NCI-H1436 (cell line): ENCODE measurements at regions not wholly inside any gene's neighbourhood (a gene's known extent, or its start where the extent isn't known, plus 50 kb on each side); places are given as distances from the start of the nearest gene placed in this dataset.

Experiments used
- DNase-seq: peaks from one replicate; lab custom pipeline; 2025; lab: John Stamatoyannopoulos, UW

DNA sequence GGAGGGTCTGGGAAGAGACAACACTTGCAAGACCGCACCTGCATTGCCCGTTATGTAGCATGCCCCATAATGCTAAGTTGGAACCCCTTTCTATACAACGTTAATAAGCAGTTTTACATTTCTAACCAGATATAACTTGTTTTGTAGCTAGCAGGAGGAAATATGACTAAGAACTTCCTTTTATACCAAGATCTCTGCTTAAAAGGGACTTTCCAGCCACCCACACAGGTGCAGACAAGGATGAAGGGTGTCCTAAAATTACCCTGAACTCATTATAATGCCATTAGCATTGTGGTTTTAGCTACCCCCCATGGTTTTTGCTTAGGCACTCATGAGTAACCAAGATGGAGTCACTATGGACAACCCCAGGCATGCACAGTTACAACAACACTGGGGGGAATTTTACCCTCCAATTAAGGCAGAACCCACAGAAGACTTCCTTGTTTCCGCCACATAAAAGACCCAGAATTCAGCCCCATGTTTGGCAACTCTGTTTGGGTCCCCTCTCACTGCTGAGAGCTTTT is 362.8 kb downstream of the CBLN2 start:
- no peak for DNase-seq

DNA sequence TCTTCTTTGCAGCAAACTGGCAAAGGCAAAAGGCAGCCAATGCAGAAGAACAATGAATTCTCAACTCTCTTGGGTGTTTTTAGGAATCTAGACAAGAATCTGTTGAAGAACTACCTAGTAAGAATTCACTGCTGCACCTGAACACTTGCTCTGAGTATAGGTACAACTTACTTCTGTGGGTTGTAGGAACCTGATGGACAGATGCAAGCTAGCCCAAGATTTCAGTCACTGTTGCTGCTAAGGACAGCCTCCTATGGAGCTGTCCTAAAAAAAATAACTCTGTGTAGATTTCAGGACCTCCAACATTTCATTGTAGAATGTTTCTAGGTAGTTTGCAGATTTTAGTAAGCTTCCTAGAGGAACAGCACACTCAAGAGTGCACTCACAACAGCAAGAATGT is 363.5 kb downstream of the CBLN2 start:
- DNase-seq: no peak

DNA sequence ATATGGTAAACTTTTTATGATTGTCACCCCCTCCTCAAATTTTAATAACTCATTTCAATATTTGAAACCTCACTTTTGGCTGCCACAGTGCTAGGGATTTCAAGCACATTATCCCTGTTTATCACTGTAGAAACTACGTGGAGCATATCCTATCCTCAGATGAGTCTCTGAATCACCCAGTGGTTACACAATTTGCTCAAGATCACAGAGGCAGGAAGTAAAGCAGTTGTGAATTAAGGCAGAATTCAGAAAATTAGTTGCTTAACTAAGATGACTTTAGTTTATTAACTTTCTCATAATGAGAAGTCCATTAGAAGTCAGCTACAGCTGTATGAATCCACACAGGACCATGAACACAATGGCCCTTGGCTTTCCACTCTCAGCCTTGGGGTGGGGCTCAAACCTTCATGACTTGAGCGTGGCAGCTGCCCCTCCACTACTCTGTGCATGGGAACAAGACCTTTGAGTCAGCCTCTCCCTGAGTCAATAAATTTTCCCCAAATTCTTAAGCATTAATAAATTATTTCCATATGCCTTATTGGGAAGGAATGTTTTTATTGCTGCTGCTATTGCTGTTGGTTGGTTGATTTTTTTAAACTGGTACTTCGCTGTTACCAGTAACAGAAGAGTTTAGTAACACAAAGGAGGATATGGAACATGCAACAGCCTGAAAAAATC is 369.0 kb downstream of the CBLN2 start:
- DNase-seq: no peak

DNA sequence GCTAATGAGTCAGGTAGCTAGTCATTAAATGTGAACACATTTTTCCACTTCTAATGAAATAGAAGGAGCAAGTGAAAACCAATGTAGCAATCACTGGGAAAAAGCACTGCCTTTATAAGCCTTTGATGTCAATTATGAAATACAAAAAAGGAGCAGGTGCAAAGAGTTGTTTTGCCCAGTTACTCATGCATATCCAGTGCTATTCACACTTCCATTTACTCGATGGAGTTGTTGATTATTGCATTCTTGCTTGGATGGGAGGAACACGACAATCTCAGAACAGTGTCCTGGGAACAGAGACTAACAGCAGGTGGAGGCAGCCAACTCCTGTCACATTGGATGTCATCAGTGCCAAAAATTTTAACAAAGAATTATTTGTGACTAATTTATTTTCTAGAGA is 372.5 kb downstream of the CBLN2 start:
- peak; percentile 64 for DNase-seq

DNA sequence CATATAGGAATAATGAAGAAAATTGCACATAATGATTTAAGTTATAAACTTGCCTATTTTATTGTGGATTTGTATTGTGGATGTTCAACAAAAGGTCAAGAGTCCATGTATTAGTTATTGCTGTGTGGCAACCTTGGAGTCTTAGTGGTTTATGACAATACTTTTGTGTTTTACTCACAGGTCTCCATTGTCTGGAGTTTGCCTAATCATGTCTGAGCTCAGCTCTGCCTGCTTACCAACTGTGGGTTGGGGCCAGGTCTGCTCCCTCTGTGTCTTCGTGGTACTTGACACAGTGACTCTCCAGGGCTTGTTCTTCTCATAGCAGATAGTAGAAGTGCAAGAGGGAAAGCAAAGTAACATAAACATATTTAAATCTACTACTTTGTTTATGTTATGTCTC is 382.5 kb downstream of the CBLN2 start:
- no peak for DNase-seq

DNA sequence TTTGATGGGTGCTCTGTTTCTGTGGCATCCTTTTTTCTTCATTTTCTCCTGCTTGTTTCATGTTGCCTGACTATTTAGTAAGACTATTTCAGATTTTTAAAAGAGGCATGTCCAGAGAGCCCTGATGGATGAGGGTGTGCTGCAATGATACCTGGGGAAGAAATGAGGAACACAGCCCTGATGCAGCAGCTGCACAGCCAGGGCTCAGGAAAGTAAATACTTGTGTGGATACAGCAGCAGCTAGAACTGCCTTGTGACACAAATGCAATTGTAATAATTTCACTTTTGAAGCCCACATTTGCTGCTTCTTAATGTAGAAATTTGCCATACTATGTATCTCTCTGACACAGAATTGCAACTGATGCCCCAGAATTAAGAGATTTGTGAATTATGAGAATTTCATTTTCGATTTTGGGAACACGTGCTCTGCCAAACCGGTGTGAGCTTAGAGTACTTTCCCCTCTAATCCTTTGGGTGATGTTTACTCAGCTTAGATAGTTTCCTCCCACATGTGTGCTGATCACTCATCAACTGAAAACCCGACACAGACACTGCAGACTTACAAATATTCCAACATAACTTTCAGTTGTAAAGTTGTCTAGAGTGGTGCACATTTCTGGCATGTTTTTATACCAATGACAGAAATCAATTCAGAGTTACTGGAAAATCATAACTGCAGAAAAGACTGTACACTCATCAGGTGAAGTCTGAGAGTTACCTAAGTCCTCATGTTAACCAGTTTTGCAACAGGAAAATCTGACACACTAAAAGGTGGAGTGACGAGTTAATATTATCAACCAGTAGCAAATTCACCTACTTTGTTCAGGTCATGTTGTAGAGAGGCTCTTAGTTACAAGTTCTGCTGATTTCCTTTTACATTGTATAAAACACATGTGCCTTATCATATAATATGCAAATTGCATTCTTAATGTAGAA is 383.4 kb downstream of the CBLN2 start:
- peak; percentile 17 for DNase-seq

DNA sequence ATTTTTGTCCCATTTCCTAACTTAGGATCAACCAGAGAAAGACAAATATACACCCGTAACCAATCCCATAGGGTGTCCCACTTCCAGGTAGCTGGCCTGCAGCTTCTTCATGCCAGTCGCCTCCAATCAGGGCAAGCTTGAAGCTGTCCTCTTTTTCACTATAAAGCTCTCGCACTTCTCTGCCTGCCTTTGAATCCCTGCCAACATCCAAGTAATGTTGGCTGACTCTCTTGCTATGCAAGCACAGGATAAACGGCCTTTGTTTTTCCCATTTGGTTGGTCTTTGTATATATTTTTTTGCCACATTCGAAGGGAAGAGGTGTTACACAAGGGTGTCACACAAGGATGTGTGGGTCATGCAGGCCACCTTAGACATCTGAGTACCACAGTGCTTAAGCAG is 388.8 kb downstream of the CBLN2 start:
- DNase-seq: no peak

DNA sequence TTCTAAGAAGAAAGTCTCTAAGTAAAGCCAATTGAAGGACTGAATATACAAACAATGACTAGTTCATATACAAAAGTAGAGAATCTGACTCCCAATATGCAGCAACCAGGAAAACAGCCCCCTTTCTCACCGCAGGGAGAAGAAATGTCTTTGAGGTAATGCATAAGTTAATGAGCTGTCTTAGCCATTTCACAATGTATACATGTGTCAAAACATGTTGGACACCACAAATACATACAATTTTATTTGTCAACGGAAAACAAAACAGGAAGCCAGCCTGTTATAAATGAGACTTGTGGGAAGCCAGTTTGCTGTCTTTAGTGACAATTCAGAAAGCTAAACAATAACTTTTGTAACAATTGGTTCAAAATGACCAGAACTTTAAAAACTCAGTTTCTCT is 389.2 kb downstream of the CBLN2 start:
- no peak for DNase-seq

DNA sequence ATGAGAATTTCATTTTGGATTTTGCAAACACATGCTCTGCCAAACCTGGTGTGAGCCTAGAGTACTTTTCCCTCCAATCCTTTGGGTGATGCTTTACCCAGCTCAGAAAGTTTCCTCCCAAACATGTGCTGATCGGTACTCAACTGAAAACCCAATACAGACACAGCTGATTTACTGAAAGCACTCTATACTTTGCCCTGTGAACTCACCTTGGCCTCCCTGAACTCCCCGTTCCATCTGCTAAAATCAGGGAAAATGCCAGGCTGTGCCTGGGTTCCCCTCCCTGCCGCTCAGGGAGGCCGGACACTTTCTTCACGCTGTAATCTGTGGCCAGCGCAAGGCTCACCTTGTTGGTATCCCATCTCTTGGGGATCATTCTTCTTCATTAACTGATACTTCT is 391.2 kb downstream of the CBLN2 start:
- DNase-seq: no peak

DNA sequence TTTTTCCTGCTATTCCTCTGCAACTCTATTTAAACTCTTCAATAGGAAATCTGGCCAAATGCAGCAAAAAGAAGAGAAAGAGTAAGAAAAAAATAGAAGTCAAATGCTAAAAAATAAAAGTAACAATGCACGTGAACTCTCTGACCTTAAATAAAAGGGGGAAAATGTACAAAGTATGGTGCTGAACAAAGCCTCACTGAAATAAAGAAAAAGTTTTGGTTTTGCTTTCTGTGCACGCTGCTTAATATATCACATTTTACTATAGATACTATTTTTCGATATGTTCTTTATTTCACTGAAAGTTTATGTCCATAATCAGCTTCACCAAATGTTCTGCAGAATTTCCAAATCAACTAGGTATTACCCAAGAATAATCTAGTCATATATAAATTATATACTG is 396.3 kb downstream of the CBLN2 start:
- DNase-seq: no peak

DNA sequence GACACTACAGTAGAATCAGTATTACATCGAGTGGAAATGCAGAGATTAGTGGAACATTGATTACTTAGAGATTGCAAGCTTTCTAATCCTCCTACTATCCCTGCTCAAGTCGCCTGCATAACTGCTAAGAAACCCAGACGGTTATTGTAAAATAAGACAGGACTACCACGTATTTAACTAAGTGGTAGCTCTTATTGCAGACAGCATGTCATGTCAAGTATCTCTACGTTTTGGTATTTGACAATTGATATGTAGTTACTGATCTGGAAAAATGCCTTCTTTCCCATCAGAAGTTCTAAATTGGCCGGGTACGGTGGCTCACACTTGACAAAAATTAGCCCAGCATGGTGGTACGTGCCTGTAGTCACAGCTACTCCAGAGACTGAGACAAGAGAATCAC is 404.1 kb downstream of the CBLN2 start:
- DNase-seq: no peak

DNA sequence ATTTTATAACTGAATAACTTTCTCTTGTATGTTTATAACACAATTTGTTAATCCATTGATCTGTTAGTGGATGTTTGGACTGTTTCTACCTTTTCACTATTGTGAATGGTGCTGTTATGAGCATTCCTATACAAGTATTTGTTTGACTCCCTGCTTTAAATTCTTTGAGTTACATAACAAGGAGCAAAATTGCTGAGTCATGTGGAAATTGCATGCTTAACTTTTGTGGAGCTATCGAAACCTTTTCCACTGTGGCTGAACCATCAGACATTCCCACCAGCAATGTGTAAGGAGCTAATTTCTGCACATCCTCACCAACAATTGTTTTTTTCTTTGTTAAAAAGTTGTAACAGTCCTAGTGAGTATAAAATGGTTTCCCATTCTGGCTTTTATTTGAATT is 415.5 kb downstream of the CBLN2 start:
- no peak for DNase-seq

DNA sequence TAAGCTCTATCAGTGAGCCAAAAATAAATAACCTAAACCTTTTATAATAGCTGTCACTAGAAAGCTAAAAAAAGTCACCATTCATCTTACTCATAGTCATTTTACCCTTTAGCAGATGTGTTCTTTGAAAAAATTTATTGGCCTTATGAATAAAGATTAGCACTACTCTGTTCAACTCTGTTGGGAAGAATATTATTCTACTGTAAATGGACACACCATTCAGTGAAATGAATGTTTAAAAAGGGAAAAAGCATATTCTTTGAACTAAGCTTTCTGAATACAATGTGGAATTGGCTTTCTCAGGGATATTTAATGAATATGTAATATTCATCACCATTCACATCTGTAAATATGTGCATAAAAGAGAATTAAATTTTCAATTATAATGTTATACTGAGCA is 422.0 kb downstream of the CBLN2 start:
- no peak for DNase-seq

DNA sequence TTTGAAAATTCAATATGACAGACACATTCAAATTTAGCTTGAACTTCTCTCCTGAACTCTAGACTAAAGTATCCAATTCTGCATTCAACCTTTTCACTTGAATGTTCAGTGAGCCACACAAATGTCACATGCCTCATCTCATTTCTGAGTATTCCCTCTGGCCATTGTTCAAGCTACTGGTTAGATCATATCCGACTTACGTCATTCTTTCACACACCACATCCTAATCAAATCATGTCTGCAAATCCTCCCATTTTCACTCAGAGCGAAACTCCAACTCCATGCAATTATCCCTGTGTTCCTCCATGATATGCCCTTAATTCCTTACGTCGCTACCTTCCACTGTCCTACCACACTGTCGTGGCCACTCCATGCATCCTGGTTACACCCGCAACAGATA is 425.1 kb downstream of the CBLN2 start:
- no peak for DNase-seq

DNA sequence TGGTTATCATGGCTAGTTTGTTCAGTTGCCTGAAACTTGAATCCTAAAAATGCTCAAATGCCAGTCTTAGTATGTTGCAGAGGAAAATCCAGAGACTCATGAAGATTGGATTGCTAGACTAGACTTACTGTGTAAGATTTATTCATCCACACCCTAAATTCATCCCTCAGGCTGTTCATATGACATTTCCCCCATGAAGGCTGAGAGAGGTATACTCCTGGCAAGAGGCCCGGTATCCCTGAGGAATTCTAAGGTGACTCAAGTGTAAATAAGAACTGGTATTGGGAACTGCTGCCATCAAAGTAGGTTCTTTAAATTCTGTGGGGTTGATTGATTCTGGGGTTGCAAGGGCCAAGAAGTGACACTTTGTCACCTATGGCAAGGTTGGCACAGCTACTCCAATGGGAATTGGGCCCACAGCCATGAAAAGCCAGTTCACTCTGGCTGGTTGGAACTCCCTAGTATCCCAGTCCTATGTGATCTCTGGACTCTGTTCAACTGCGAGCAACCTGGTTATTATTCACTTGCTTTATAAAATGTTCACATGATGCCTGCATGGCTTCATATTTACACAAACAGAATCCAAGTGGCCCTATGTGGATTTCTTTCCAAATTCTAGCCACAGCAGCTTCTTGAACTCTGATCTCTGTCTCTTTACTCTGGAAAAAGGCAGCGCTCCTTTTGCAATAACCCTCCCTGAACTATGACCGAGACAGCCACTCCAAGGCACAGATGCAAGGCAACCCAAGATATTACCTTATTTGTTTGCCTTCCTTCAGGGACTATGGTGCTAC is 429.1 kb downstream of the CBLN2 start:
- DNase-seq: no peak

DNA sequence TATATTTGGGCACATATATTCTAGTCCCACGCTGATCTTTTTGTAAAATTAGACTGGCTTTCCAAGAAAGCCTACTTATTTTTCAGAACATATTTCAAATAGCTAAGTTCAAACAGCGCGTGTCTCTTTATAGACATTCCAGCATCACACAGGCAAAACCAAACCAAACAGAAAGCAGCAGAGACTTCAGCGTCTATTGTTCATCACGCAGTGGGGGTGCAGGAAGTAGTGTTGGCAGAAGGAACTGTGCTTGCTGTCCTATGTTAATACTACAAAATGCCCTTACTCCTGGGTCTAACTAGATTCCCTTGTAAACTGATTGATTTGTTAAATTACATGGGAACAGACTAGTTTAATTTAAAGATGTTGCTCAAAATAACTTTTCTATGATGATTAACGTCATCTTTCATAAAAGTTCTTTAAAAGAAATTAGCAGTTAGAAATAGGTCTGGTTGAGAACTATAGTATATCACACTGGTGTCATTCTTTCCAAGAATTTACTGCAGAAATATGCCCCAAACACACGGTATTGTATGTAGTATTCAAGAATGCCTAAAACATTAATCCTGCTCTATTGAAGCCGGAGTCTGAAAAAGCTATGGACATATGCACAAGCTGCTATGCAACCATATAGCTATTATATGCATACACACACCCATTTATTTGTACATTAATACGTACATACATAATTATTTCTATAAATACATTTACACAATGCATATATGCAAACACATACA is 436.3 kb downstream of the CBLN2 start:
- DNase-seq: no peak

DNA sequence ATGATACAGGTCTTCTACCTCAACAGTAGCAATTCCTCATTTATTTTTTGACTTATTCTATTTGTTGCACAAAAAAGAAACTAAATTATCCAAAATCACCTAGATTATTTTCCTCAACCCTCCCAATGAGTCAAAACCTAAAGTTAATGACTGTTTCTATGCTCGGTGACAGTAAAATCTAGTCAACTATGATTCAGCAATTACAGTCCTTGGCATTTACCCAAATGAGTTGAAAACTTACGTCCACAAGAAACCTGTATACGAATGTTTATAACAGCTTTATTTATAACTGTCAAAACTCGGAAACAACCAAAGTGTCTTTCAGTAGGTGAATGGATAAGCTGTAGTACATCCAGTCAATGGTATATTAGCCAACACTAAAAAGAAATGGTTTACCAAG is 439.3 kb downstream of the CBLN2 start:
- no peak for DNase-seq

DNA sequence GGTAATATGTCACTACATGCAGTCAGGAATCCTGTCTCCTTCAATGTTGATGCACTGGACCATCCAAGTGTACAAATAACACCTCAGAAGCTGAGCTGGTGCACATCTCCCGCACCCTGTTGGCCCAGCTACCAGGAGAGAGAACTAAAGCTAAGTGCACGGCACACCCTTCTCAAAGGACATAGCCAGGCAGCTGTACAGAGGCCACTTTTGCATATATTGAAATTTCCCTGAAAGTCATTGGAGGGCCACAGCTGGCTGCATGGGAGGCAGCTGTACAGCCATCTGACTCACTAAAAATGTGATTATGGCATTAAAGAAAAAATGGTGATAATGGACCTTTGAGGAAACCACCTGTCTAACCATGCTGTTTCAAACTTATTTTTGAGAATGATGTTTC is 441.7 kb downstream of the CBLN2 start:
- no peak for DNase-seq

DNA sequence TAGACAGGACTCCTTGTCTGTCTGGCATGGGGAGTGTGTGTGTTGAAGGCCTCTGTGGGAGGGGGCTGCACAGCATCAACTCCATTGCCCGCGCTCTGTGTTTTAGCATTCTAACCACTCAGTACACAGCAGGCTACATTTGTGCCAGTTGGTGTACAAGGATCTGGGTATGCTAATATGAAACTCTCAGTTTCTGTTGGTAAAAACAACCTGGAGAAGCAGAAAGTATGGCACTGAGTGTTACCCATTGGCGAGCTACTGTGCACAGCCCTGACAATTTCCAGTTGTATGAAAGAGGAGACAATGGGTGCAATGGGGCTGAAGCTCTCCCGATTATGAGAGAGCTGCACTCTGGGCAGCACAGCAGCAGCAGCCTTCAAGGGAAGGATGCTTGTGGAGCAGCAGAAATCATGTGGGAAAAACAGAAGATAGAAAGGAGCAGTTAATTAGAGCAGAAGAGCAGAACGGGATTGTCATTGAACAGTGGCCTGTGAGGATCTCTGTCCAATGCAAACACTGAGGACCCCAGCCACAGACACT is 443.6 kb downstream of the CBLN2 start:
- DNase-seq: no peak

DNA sequence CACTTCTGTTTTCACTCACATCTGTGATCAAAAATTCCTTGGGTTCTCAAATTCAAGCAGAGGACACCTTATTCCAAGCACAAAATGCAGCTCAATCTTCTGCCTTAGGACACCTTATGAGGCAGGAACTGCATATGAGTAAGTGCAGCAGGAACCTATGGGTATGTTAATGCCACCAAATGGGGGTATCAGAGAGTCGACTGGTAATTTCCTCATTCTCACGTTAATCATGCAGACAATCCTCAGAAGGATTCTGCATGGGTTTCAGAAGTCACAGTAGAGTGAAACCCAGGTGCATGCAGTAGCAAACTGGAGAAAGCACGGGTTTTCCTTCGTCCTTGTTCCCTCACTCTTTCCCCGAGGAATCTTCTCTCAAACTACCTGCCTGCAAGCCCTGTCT is 452.8 kb downstream of the CBLN2 start:
- DNase-seq: no peak

DNA sequence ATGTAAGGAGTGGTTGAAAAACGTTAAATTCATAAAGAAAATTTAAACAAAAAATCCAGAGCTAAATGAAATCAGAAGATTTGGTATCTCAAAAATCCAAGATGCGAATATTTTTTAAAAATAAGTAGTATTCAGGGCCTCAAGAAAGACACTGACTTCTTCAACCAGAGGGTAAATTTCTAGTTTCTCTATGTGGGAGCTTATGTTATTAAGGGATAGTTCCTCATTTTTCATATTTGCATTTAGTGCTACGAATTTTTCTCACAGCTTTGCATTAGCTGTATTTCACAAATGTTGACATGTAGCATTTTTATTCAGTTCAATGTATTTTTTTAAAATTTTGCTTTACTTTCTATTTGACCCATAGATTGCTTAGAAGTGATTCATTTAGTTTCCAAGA is 454.7 kb downstream of the CBLN2 start:
- DNase-seq: no peak

DNA sequence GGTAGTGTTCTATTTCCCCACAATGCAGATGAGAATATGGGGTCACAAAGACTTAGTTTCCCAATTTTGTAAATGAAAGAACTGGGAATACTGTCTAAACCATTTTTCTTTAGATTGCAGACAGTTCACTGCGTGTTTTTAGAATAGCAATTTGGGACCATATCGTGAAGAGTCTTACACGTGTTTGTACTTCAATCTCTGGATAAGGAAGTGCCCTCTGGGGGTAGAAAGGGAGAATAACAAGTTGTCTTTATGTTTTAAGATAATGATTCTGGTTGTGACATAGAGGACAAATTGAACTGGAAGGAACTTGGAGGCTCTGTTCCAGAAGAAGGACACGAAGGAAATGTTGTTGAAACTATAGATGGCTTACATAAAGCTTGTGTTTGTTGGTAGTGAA is 457.7 kb downstream of the CBLN2 start:
- DNase-seq: no peak
